NCI-H82 (cell line): ENCODE measurements at regions not wholly inside any gene's neighbourhood (a gene's known extent, or its start where the extent isn't known, plus 50 kb on each side); places are given as distances from the start of the nearest gene placed in this dataset.
"Not testable (repeated sequence)": the region's sequence is repeated elsewhere in the genome, so short reads cannot be mapped to it uniquely, and the experiment has no call there.

Experiments used
- DNase-seq: peaks from one replicate; lab custom pipeline; 2025; lab: John Stamatoyannopoulos, UW

GRCh38 chr4:79266136-79266535, 59.7 kb downstream of the NAA11 start:
- no peak for DNase-seq

- DNase-seq: no peak
Measured at GRCh38 chr4:79259242-79259641, 66.6 kb downstream of the NAA11 start.

GRCh38 chr4:79258614-79259176, 67.2 kb downstream of the NAA11 start:
- no peak for DNase-seq

- DNase-seq: no peak
Measured at GRCh38 chr4:79257953-79258613, 67.8 kb downstream of the NAA11 start.

- peak; percentile 1 for DNase-seq
Measured at GRCh38 chr4:79255793-79256192, 70.1 kb downstream of the NAA11 start.

- DNase-seq: peak; percentile 7
Measured at GRCh38 chr4:79253924-79254323, 71.9 kb downstream of the NAA11 start.

GRCh38 chr4:79253168-79253567, 72.7 kb downstream of the NAA11 start:
- DNase-seq: no peak

GRCh38 chr4:79250887-79251286, 75.0 kb downstream of the NAA11 start:
- no peak for DNase-seq

- DNase-seq: no peak
Measured at GRCh38 chr4:79249881-79250503, 75.9 kb downstream of the NAA11 start.

GRCh38 chr4:79248610-79249009, 77.3 kb downstream of the NAA11 start:
- no peak for DNase-seq

GRCh38 chr4:79247695-79248394, 78.0 kb downstream of the NAA11 start:
- DNase-seq: peak; percentile 1

- DNase-seq: not testable (repeated sequence)
Measured at GRCh38 chr4:79245200-79245940, 80.5 kb downstream of the NAA11 start.

- DNase-seq: peak; percentile 53
Measured at GRCh38 chr4:79241846-79242245, 84.0 kb downstream of the NAA11 start.

- no peak for DNase-seq
Measured at GRCh38 chr4:79237851-79238250, 88.0 kb downstream of the NAA11 start.

GRCh38 chr4:79236785-79237184, 89.1 kb downstream of the NAA11 start:
- DNase-seq: peak; percentile 1

GRCh38 chr4:79235095-79235494, 90.8 kb downstream of the NAA11 start:
- peak; percentile 72 for DNase-seq

- DNase-seq: no peak
Measured at GRCh38 chr4:79233820-79234219, 92.0 kb downstream of the NAA11 start.

- DNase-seq: no peak
Measured at GRCh38 chr4:79232540-79232939, 93.3 kb downstream of the NAA11 start.

GRCh38 chr4:79227860-79228259, 98.0 kb downstream of the NAA11 start:
- DNase-seq: no peak

GRCh38 chr4:79225360-79225759, 100.5 kb downstream of the NAA11 start:
- peak; percentile 19 for DNase-seq

- no peak for DNase-seq
Measured at GRCh38 chr4:79224777-79225104, 101.1 kb downstream of the NAA11 start.

- DNase-seq: no peak
Measured at GRCh38 chr4:79223993-79224776, 101.7 kb downstream of the NAA11 start.
